ENCODE measurements at regions not wholly inside any gene's neighbourhood (a gene's known extent, or its start where the extent isn't known, plus 50 kb on each side); places are given as distances from the start of the nearest gene placed in this dataset.

- Mint-ChIP-seq H3K27ac (no peak overlapping the region), H3K36me3 (no peaks in the 10 kb centered on the region), H3K4me3 (no peak overlapping the region), H3K9me3 (peaks cover 2% of the 10 kb centered on the region), H3K4me1 (no peaks in the 10 kb centered on the region)
- no peak for ATAC-seq
- no peak for DNase-seq (ENCODE audit: low spot score in 2 of 2)
These were observed 709.8 kb upstream of the FANCL start for GRCh38 chr2:58950795-58951462.

DNA sequence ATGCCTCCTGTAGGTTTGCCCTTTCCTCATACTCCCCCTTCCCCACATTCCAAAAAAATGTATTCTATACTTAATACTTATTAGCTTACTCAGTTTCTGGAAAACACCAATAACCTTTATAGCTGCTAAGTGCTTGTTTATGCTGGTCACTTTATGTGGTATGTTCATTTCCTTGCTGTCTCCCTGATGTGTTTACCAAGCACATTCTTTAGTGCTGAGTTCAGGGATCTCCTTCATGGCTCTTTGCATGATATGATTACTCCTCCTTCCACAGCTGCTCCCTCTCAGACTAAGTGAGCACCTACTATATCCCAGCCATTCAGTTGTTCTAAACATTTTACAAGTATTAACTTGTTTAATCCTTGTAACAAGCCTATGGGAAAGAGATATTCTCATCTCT lies 698.3 kb upstream of the FANCL start:
- Mint-ChIP-seq H3K4me3 (no peak overlapping the region), H3K9me3 (peaks cover 8% of the 10 kb centered on the region), H3K27ac (no peak overlapping the region), H3K4me1 (no peaks in the 10 kb centered on the region), H3K36me3 (no peaks in the 10 kb centered on the region)
- no peak for DNase-seq (ENCODE audit: low spot score in 2 of 2)
- ATAC-seq: no peak

DNA sequence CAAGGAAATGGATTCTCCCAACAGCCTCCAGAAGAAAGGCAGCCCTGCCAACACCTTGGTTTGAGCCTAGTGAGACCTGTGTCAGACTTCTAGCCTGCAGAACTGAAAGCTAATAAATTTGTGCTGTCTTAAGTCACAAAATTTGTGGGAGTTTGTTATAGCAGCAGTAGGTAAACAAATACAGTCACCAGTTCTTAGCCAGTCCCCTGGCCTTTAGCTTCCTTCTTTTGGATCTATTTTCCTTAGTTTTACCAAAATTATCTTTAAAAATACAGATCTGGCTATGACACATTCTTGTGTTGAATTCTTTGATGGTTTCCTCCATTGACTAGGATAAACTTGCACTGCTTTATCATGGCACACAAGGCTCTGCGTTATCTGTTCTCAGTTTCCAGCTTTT lies 697.9 kb upstream of the FANCL start:
- no peak overlapping the region for H3K4me3 Mint-ChIP-seq
- H3K36me3 Mint-ChIP-seq: no peaks in the 10 kb centered on the region
- DNase-seq (ENCODE audit: low spot score in 2 of 2) (no peak), ATAC-seq (no peak)
- H3K27ac Mint-ChIP-seq: no peak overlapping the region
- no peaks in the 10 kb centered on the region for H3K4me1 Mint-ChIP-seq
- peaks cover 7% of the 10 kb centered on the region for H3K9me3 Mint-ChIP-seq

DNA sequence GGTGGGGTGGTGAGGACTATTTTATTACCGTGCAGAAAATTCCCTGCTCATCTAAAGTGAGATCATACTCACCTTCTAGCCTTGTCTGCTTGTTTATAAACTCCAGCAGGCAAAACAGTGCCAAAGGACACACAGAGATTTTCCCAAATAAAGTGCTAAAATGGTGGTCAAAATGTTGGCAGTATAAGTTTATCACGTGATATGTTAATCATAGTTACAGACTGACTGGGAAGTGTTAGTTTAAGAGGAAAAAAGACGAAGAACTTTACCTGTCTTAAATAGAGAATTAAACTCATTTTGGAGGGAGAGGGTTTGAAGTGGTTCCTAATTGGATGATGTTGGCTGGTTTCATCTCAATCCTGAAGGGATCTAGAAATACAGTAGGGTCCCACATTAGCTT lies 691.7 kb upstream of the FANCL start:
- H3K9me3 Mint-ChIP-seq: no peaks in the 10 kb centered on the region

GRCh38 chr2:58930537-58930936 lies 689.4 kb upstream of the FANCL start:
- DNase-seq (ENCODE audit: low spot score in 2 of 2) (no peak), ATAC-seq (no peak)
- no peaks in the 10 kb centered on the region for H3K36me3 Mint-ChIP-seq
- H3K27ac Mint-ChIP-seq: no peak overlapping the region
- no peaks in the 10 kb centered on the region for H3K9me3 Mint-ChIP-seq
- no peak overlapping the region for H3K4me3 Mint-ChIP-seq
- H3K4me1 Mint-ChIP-seq: no peaks in the 10 kb centered on the region

More for the DNA sequence above, 691.7 kb upstream of the FANCL start:
- no peaks in the 10 kb centered on the region for H3K36me3 Mint-ChIP-seq
- ATAC-seq (no peak), DNase-seq (ENCODE audit: low spot score in 2 of 2) (no peak)
- no peaks in the 10 kb centered on the region for H3K4me1 Mint-ChIP-seq
- H3K4me3 Mint-ChIP-seq: no peak overlapping the region
- H3K27ac Mint-ChIP-seq: no peak overlapping the region

GRCh38 chr2:58928973-58929372 lies 687.8 kb upstream of the FANCL start:
- no peaks in the 10 kb centered on the region for H3K36me3 Mint-ChIP-seq
- H3K4me1 Mint-ChIP-seq: no peaks in the 10 kb centered on the region
- DNase-seq (ENCODE audit: low spot score in 2 of 2) (no peak), ATAC-seq (no peak)
- H3K27ac Mint-ChIP-seq: no peak overlapping the region
- no peak overlapping the region for H3K4me3 Mint-ChIP-seq
- peaks cover 5% of the 10 kb centered on the region for H3K9me3 Mint-ChIP-seq

GRCh38 chr2:58928391-58928790 lies 687.3 kb upstream of the FANCL start:
- Mint-ChIP-seq H3K9me3 (peaks cover 5% of the 10 kb centered on the region), H3K4me3 (no peak overlapping the region), H3K4me1 (no peaks in the 10 kb centered on the region), H3K36me3 (no peaks in the 10 kb centered on the region), H3K27ac (no peak overlapping the region)
- no peak for ATAC-seq
- DNase-seq (ENCODE audit: low spot score in 2 of 2): no peak

GRCh38 chr2:58926112-58926511 lies 685.0 kb upstream of the FANCL start:
- no peak overlapping the region for H3K27ac Mint-ChIP-seq

DNA sequence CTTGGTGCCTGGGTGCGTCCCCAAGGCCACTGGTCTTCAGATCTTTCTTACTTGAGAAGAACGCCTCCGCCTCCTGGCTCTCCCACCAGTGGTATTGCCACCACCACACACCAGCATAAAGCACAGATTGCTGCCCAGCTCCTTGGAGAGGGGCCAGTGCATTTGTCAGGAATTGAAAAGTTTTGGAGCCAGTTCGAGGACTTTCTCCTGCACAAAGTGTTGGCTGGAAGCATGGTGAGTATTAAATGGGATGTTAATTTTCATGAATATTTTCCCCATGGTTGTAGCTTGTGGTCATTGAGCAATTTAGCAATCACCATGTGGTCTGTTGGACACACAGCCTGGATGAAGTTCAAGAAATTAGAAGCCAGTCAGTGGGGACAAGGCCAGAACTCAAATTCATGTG lies 684.6 kb upstream of the FANCL start:
- Mint-ChIP-seq H3K4me3 (no peak overlapping the region), H3K4me1 (no peaks in the 10 kb centered on the region), H3K36me3 (no peaks in the 10 kb centered on the region), H3K9me3 (peaks cover 9% of the 10 kb centered on the region), H3K27ac (no peak overlapping the region)
- DNase-seq (ENCODE audit: low spot score in 2 of 2) (no peak), ATAC-seq (no peak)

More at GRCh38 chr2:58926112-58926511, 685.0 kb upstream of the FANCL start:
- no peaks in the 10 kb centered on the region for H3K36me3 Mint-ChIP-seq
- H3K4me1 Mint-ChIP-seq: no peaks in the 10 kb centered on the region
- H3K9me3 Mint-ChIP-seq: peaks cover 9% of the 10 kb centered on the region
- H3K4me3 Mint-ChIP-seq: no peak overlapping the region
- no peak for ATAC-seq
- no peak for DNase-seq (ENCODE audit: low spot score in 2 of 2)

DNA sequence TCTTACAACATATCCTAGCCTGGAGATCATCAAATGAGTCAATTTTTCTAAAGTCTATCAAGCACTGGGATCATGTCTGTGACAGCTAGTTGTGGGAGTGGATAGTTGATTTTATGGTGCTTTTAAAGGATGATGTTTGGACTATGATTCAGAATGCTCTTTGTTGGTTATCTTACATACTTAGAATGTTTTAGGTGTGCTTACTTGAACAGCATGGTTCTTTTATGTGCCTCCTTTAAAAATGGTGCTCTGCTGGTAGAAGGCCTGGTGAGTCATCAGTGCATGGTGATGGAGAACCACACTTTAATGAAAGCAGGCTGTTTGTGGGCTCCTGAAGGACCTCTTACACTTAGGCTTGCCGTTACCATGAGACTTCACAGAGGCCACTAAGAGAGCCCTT lies 682.7 kb upstream of the FANCL start:
- Mint-ChIP-seq H3K4me1 (no peaks in the 10 kb centered on the region), H3K9me3 (peaks cover 9% of the 10 kb centered on the region), H3K4me3 (no peak overlapping the region), H3K27ac (no peak overlapping the region), H3K36me3 (no peaks in the 10 kb centered on the region)
- no peak for DNase-seq (ENCODE audit: low spot score in 2 of 2)
- ATAC-seq: no peak

- H3K4me3 Mint-ChIP-seq: no peak overlapping the region
- H3K4me1 Mint-ChIP-seq: no peaks in the 10 kb centered on the region
These were observed 681.1 kb upstream of the FANCL start for GRCh38 chr2:58922245-58922644.

DNA sequence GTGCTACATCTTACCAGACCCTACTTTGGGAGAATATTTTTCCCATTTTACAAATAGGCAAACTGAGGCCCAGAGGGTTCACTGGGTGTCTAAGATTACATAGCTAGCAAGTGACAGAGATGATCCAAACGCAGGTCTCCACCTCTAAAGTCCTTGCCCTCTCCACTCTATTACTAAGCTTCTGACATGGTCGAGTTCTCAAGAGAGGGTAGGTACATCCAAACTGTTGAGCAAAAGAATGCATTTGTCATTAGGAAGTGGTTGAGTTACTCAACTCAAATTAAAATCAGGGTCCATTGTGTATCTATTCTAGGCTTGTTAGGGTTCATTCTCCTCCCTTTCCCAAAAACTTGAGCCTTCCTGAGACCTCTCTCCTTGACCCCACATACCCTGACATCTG lies 680.6 kb upstream of the FANCL start:
- Mint-ChIP-seq H3K4me3 (no peak overlapping the region), H3K9me3 (peaks cover 9% of the 10 kb centered on the region), H3K36me3 (no peaks in the 10 kb centered on the region), H3K4me1 (no peaks in the 10 kb centered on the region), H3K27ac (no peak overlapping the region)
- DNase-seq (ENCODE audit: low spot score in 2 of 2) (no peak), ATAC-seq (no peak)

More at GRCh38 chr2:58922245-58922644, 681.1 kb upstream of the FANCL start:
- Mint-ChIP-seq H3K36me3 (no peaks in the 10 kb centered on the region), H3K9me3 (peaks cover 9% of the 10 kb centered on the region), H3K27ac (no peak overlapping the region)
- DNase-seq (ENCODE audit: low spot score in 2 of 2) (no peak), ATAC-seq (no peak)

DNA sequence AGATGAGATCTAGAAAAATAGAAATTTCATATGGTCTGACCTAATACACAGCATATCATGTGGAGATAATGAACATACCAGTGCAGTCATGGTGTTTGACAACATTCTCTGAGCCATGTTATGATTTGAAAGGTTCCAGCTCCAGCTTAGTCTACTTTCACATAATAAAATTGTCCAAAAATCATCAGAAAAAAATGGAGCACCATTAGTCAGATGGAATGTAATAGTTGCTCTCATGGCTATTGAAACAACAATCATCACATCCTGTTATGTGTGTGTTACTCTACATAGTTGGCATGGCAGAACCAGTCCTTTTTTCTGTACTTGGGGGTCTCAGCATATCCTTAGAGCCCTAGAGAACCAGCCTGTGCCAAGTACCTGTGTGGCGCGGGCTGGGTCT lies 678.9 kb upstream of the FANCL start:
- no peaks in the 10 kb centered on the region for H3K4me1 Mint-ChIP-seq
- no peak overlapping the region for H3K4me3 Mint-ChIP-seq
- no peaks in the 10 kb centered on the region for H3K36me3 Mint-ChIP-seq
- H3K9me3 Mint-ChIP-seq: peaks cover 9% of the 10 kb centered on the region
- H3K27ac Mint-ChIP-seq: no peak overlapping the region
- ATAC-seq: no peak
- DNase-seq (ENCODE audit: low spot score in 2 of 2): no peak

DNA sequence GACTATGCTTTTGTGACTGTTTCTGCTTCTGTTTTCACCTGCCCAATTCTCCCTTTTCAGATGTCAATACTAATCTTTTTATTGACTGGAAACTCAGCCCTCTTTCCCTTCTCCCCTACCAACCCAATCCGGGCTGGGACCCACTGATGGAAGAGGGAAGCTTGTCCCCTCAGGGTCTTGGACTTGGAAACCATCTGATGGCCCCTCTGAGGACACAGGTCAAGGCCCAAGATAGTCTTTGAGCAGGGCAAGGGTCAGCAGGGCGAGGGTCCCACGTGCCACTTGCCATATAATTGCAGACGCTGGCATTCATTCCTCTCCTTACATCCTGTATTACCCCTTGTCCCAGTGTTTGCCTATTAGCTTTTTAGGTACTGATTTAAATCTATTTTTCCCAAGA lies 678.2 kb upstream of the FANCL start:
- peaks cover 4% of the 10 kb centered on the region for H3K9me3 Mint-ChIP-seq
- no peak overlapping the region for H3K4me3 Mint-ChIP-seq
- no peak overlapping the region for H3K27ac Mint-ChIP-seq
- DNase-seq (ENCODE audit: low spot score in 2 of 2) (no peak), ATAC-seq (no peak)
- H3K36me3 Mint-ChIP-seq: no peaks in the 10 kb centered on the region
- no peaks in the 10 kb centered on the region for H3K4me1 Mint-ChIP-seq

DNA sequence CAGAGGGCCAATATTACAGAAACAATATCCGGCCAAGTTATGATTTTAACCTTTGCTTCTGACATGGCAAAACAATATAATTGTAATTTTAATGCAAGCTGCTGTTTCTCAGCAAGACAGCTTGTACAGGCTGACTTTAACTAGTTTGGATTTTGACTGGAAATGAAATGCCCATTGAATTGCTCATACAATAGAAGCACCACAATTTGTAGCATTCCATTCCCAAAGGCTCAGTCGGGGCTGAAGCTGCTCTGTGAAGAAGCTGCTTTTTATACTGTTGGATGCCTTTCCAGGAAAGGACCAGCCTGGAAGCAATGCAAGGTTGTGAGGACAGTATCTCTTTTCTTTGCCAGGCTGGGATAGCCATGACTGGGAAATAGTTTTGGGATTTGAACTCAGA lies 677.0 kb upstream of the FANCL start:
- H3K9me3 Mint-ChIP-seq: peaks cover 4% of the 10 kb centered on the region
- ATAC-seq (no peak), DNase-seq (ENCODE audit: low spot score in 2 of 2) (no peak)
- no peaks in the 10 kb centered on the region for H3K4me1 Mint-ChIP-seq
- no peak overlapping the region for H3K27ac Mint-ChIP-seq
- H3K4me3 Mint-ChIP-seq: no peak overlapping the region
- H3K36me3 Mint-ChIP-seq: no peaks in the 10 kb centered on the region

- Mint-ChIP-seq H3K9me3 (peaks cover 3% of the 10 kb centered on the region), H3K4me1 (no peaks in the 10 kb centered on the region), H3K36me3 (no peaks in the 10 kb centered on the region), H3K4me3 (no peak overlapping the region), H3K27ac (no peak overlapping the region)
- DNase-seq (ENCODE audit: low spot score in 2 of 2) (no peak), ATAC-seq (no peak)
These were observed 676.5 kb upstream of the FANCL start for GRCh38 chr2:58917596-58917995.

DNA sequence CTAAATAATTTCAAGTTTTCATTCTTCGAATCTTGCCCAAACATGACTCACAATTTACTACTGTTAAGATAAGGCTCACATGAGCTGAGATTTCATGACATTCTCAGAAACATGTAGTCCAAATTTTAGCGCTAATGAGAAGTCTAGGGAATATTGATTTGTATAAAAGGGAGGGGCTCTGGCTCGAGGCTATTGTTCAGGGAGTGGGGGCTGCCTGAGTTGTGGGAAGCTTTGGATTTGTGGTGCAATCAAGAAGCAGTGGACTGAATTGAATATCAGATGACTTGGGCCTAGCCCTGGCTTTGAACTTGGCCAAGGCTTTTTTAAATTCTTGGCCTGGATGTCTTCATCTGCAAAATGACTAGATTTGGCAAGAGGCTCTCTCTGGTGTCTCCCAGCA lies 674.9 kb upstream of the FANCL start:
- DNase-seq (ENCODE audit: low spot score in 2 of 2) (no peak), ATAC-seq (no peak)
- H3K4me1 Mint-ChIP-seq: no peaks in the 10 kb centered on the region
- H3K27ac Mint-ChIP-seq: no peak overlapping the region
- H3K36me3 Mint-ChIP-seq: no peaks in the 10 kb centered on the region
- H3K4me3 Mint-ChIP-seq: no peak overlapping the region
- H3K9me3 Mint-ChIP-seq: peaks cover 2% of the 10 kb centered on the region
